ENCODE measurements at regions not wholly inside any gene's neighbourhood (a gene's known extent, or its start where the extent isn't known, plus 50 kb on each side); places are given as distances from the start of the nearest gene placed in this dataset.
"Not testable (repeated sequence)": the region's sequence is repeated elsewhere in the genome, so short reads cannot be mapped to it uniquely, and the experiment has no call there.

- H3K36me3 ChIP-seq, result no peaks in the 10 kb centered on the region
- H3K4me1 ChIP-seq, result no peaks in the 10 kb centered on the region
- intact Hi-C loops (cut with DNase I), result no loop called here
- TF ChIP-seq CTCF (IDR thresholded peaks at IDR 0.05), result no peak
- no peak overlapping the region for H3K4me3 ChIP-seq
- no peak overlapping the region for H3K27ac ChIP-seq
- H3K9me3 ChIP-seq, result no peaks in the 10 kb centered on the region
- H3K27me3 ChIP-seq, result no peaks in the 10 kb centered on the region
- no peak for DNase-seq
- no peak overlapping the region for H3K9ac ChIP-seq (ENCODE audit: low read depth in 2 of 2, low read length in 2 of 2)
Measured at GRCh38 chr12:71270057-71270456, 112.3 kb upstream of the TSPAN8 start.

GRCh38 chr12:71269281-71269598 is 111.4 kb upstream of the TSPAN8 start:
- H3K4me3 ChIP-seq, result no peak overlapping the region
- no peak for DNase-seq
- H3K4me1 ChIP-seq, result no peaks in the 10 kb centered on the region
- TF ChIP-seq CTCF (IDR thresholded peaks at IDR 0.05), result no peak
- no peaks in the 10 kb centered on the region for H3K9me3 ChIP-seq
- no peaks in the 10 kb centered on the region for H3K27me3 ChIP-seq
- H3K9ac ChIP-seq (ENCODE audit: low read depth in 2 of 2, low read length in 2 of 2), result no peak overlapping the region
- intact Hi-C loops (cut with DNase I), result no loop called here
- no peak overlapping the region for H3K27ac ChIP-seq
- no peaks in the 10 kb centered on the region for H3K36me3 ChIP-seq

- no peaks in the 10 kb centered on the region for H3K27me3 ChIP-seq
- H3K4me1 ChIP-seq, result no peaks in the 10 kb centered on the region
- DNase-seq, result no peak
- no peak overlapping the region for H3K27ac ChIP-seq
- no peaks in the 10 kb centered on the region for H3K36me3 ChIP-seq
- intact Hi-C loops (cut with DNase I), result no loop called here
- H3K4me3 ChIP-seq, result no peak overlapping the region
- H3K9me3 ChIP-seq, result no peaks in the 10 kb centered on the region
- TF ChIP-seq CTCF (IDR thresholded peaks at IDR 0.05), result no peak
- no peak overlapping the region for H3K9ac ChIP-seq (ENCODE audit: low read depth in 2 of 2, low read length in 2 of 2)
Measured at GRCh38 chr12:71268598-71269280, 110.9 kb upstream of the TSPAN8 start.

GRCh38 chr12:71266606-71267005 is 108.8 kb upstream of the TSPAN8 start:
- H3K4me3 ChIP-seq, result no peak overlapping the region
- H3K9ac ChIP-seq (ENCODE audit: low read depth in 2 of 2, low read length in 2 of 2), result no peak overlapping the region
- TF ChIP-seq CTCF (IDR thresholded peaks at IDR 0.05), result no peak
- intact Hi-C loops (cut with DNase I), result no loop called here
- DNase-seq, result no peak
- no peaks in the 10 kb centered on the region for H3K9me3 ChIP-seq
- H3K4me1 ChIP-seq, result no peaks in the 10 kb centered on the region
- no peaks in the 10 kb centered on the region for H3K36me3 ChIP-seq
- H3K27ac ChIP-seq, result no peak overlapping the region
- H3K27me3 ChIP-seq, result no peaks in the 10 kb centered on the region

- intact Hi-C loops (cut with DNase I); H3K9me3 ChIP-seq; H3K9ac ChIP-seq (ENCODE audit: low read depth in 2 of 2, low read length in 2 of 2); H3K27ac ChIP-seq; H3K4me3 ChIP-seq; H3K27me3 ChIP-seq; H3K4me1 ChIP-seq; H3K36me3 ChIP-seq; DNase-seq: not testable (repeated sequence)
Measured at GRCh38 chr12:71265731-71266130, 107.9 kb upstream of the TSPAN8 start.

- H3K9ac ChIP-seq (ENCODE audit: low read depth in 2 of 2, low read length in 2 of 2), result no peak overlapping the region
- no peaks in the 10 kb centered on the region for H3K27me3 ChIP-seq
- no peak for TF ChIP-seq CTCF (IDR thresholded peaks at IDR 0.05)
- intact Hi-C loops (cut with DNase I), result no loop called here
- H3K4me1 ChIP-seq, result no peaks in the 10 kb centered on the region
- no peak overlapping the region for H3K27ac ChIP-seq
- no peak overlapping the region for H3K4me3 ChIP-seq
- H3K9me3 ChIP-seq, result no peaks in the 10 kb centered on the region
- DNase-seq, result no peak
- no peaks in the 10 kb centered on the region for H3K36me3 ChIP-seq
Measured at GRCh38 chr12:71262466-71262865, 104.7 kb upstream of the TSPAN8 start.
